ENCODE measurements at regions not wholly inside any gene's neighbourhood (a gene's known extent, or its start where the extent isn't known, plus 50 kb on each side); places are given as distances from the start of the nearest gene placed in this dataset.

- peak; percentile 51 for DNase-seq (ENCODE audit: low read depth, low spot score)
Measured at GRCh38 chr18:43571078-43571689, 293.9 kb upstream of the SYT4 start.

DNA sequence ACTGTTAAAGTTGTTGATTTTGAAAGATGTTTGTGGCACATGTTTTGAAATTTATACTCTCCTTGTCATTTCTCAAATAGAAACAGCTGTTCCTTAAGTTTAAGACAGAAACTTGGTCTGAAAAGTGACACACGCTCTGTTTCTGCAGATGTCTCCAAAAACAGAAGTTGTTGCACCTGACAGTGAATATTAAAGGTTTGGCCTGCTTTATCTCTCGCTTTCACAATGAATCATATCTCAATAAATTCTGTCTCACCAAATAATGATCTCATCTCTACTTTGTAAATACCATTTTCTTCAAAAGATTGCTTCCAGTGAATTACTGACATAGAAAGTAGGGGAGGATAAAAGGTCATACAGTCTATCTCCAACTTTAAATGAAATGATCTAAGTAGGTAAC lies 294.9 kb upstream of the SYT4 start:
- no peak for DNase-seq (ENCODE audit: low read depth, low spot score)

DNA sequence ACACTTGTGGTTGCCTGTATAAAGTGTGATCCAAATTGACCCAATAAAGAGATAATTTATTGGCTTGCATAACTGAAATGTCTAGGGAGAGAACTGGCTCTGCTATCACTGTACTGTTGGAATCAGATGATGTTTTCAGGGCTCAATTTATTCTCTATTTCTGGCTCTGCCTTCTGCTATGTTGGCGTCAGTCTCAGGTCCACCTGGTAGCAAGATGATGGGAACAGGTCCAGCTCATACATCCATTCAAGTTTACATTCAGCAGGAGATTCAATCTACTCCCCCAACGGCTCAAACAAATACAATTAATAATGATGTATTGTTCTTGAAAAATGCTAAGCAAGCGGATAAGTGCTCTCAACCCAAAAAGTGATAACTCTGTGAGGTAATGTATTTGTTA lies 297.7 kb upstream of the SYT4 start:
- DNase-seq (ENCODE audit: low read depth, low spot score) = no peak

GRCh38 chr18:43578211-43578610 lies 300.9 kb upstream of the SYT4 start:
- no peak for DNase-seq (ENCODE audit: low read depth, low spot score)

- DNase-seq (ENCODE audit: low read depth, low spot score) = no peak
Measured at GRCh38 chr18:43578706-43579105, 301.4 kb upstream of the SYT4 start.

- DNase-seq (ENCODE audit: low read depth, low spot score) = no peak
Measured at GRCh38 chr18:43581936-43582519, 304.7 kb upstream of the SYT4 start.

- DNase-seq (ENCODE audit: low read depth, low spot score) = no peak
Measured at GRCh38 chr18:43587538-43588153, 310.4 kb upstream of the SYT4 start.

DNA sequence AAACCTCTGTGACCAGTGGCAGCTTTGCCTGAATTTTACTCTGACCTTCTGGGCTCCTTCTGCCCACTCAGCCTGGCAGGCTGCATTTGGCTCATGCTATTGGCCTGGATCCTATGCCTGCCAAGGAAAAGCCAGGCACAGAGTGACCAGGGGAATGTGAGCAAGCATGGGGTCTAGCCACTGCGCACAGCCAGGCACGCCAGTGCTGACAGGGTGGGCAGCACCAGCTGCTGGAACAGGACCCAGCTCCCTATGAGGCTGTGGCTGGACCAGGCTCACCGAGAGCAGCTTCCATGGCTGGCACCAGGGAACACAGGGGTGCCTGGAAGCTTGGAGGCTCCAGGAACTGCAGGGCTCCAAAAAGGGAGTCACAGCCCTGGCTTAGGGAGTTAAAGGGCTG lies 311.5 kb upstream of the SYT4 start:
- DNase-seq (ENCODE audit: low read depth, low spot score) = no peak

GRCh38 chr18:43589611-43590151 lies 312.4 kb upstream of the SYT4 start:
- no peak for DNase-seq (ENCODE audit: low read depth, low spot score)

DNA sequence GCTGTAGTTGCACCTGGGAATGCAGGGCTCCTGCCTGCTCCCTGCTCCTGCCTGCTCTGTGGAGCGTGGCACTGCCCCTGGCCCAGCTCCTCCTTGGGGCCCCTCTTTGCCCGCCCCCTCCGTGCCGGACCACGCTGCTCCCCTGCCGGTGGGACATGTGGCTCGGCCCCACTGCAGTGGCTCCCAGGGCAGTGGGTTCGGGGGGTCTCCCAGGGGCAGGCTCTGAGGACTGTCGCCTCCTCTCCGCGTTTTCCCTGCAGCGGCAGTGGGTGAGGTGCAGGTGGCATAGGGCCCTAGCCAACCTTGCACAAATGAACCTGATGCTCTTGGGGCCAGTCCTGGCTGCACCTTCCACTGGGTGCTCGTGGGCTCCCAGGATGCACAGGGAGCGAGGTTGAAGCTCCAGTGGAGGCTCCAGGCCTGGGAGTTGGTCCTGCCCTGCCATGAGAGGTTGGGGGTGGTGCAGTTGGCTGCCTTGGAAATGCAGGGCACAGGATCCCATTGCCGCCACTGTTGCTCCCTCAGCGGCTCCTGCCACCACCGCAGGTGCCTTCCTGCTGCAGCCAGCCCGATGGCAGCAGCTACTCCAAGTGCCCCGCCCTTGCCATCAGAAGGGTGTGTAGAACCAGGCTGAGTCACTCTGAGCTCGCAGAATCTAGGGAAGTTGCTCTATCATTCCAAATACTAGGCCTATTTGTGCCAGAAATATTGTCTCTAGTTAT lies 313.1 kb upstream of the SYT4 start:
- DNase-seq (ENCODE audit: low read depth, low spot score) = no peak

DNA sequence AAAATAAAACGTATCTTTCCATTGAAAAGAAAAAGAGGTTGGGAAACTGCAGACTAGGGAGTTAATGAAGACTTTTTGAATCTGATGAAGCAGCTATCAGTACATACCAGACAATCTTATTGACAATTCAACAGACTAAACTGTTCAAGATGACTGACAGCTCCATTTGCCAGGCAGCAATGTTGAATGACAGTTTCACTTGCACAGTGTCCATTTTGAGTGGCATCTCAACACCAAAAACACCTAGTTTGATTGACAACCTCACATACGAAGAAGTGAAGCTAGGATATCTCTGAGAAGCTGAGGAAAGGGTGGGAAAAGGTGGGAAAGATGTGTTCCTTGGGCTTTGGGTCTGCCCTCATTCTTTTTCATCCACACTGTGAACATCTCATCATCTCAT lies 315.0 kb upstream of the SYT4 start:
- DNase-seq (ENCODE audit: low read depth, low spot score) = no peak

- DNase-seq (ENCODE audit: low read depth, low spot score) = no peak
Measured at GRCh38 chr18:43596105-43596712, 318.9 kb upstream of the SYT4 start.

DNA sequence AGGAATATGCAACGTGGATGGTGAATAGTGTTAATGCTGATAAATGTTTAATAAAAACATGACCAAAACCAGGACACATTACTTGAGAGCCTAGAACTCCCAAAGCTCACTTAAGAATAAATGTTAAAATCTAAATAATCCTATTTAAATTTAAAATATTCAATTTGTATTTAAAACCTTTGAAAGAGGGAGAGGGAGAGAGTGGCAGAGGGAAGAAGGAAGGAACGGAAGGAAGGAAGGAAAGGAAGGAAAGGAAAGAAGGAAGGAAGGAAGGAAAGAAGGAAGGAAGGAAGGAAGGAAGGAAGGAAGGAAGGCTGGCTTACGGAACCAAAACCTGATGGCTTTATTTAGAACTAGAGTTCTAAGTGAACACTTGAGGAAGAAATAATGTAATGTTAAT lies 324.1 kb upstream of the SYT4 start:
- DNase-seq (ENCODE audit: low read depth, low spot score) = no peak

DNA sequence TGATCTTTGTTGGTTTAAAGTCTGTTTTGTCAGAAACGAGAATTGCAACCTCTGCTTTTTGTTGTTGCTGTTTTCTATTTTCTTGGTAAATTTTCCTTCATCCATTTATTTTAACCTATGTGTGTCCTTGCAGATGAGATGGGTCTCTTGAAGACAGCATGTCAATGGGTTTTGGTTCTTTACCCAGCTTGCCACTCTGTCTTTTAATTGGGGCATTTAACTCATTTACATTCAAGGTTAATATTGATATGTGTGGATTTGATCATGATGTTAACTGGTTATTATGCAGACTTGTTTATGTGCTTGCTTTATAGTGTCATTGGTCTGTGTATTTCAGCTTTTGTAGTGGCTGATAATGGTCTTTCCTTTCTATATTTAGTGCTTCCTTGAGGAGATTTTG lies 327.9 kb upstream of the SYT4 start:
- no peak for DNase-seq (ENCODE audit: low read depth, low spot score)

DNA sequence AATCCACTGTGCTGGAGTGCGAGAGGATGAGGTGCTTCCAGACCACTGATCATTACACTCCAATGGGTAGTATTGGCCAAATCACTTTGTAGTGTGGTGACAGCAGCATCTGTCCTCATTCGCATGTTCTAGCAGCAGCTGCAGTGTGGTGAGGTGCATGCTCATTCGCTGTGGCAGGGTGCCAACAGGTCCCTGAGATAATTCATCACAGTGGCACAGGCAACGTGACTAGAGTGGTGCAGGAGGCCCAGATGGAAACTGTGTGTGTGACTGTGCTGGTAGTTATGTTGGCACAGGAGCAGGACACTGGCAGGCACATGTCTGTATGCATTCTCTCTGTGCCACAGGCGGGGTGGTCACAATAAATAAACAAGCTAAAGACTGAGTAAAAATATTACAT lies 329.5 kb upstream of the SYT4 start:
- DNase-seq (ENCODE audit: low read depth, low spot score) = no peak

- no peak for DNase-seq (ENCODE audit: low read depth, low spot score)
Measured at GRCh38 chr18:43620936-43621335, 343.6 kb upstream of the SYT4 start.

DNA sequence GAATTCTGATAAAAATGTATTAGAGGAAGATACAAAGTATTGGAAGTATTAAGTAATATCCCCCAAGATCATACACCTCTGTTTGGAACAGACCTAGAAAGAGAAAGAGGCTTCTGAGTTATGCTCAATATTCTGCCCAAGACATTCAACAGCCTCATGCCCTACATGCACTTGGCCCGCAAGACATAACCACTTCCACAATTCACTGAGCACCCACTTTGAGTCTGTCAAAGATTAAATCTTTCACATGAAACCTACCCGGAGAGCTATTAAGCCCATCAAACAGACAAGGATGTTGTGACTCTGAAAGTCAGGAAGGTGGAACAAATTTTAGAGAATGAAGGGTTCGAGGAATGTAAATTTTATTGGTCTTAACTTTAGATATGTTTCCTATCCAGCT lies 344.7 kb upstream of the SYT4 start:
- DNase-seq (ENCODE audit: low read depth, low spot score) = no peak

DNA sequence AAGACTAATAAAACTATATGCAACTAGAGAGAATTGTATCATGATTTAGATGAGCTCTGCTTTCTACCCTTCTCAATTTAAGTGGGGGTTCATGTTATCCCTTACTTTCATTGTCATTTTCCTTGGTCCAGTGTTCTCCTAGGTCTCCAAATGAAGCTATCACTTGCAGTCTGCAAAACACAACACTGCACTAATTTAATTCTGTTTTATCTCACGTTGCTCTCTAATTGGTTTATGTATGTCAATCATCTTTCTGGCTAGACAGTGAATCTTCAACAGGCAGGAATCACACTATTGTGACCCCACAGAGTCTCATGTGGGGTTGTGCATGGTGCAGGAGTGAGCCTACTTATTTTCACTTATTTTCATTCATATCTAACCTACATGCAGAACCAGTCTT lies 348.3 kb upstream of the SYT4 start:
- no peak for DNase-seq (ENCODE audit: low read depth, low spot score)

DNA sequence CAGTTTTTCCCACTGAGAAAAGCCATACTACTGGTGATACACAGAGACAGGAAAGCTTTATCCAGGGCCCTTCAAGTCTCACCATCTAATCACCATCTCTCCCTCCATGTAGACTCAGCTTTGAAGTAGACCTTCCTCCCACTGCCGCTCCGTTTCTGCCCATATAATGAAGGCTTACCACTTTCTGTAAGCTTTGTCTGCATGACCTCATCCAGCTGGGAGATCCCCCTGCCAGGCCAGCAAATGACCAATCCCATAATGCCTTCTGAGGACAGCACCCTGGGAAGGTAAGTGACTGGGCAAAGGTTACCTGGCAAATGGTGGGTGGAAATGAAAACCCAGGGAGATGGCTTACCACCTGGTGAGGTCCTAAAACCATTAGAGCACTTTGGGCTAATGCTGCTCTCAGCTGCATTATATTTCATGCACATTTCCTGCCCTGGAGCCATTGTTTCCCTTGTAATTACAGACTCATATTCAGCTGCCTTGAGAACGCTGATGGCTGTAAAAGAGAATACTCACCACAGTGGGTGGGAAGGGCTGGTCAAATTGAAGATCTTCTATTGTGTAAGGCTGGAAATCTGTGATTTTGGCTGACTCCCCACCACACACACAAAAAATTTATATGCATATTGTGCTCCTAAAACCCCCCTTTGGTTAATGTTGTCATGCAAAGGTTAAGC lies 350.7 kb upstream of the SYT4 start:
- no peak for DNase-seq (ENCODE audit: low read depth, low spot score)

DNA sequence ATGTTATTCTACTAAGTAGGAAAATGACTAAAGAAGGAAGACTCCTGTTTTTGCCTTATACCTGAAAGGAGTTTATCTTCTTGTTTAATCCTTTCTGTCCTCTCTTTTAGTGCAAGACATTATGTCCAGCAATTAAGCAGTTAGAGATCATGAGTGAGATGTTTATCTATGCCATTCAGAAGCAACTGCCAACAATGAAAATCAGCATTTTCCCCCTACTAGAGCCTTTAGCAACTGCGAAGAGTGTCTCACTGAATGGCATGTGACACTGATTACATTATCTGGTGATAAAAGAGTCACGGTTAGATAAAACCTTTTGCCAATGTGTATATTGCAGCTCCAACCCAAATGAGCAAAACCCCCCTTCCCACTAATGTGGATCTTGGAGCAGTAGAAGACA lies 357.7 kb upstream of the SYT4 start:
- DNase-seq (ENCODE audit: low read depth, low spot score) = no peak

- DNase-seq (ENCODE audit: low read depth, low spot score) = no peak
Measured at GRCh38 chr18:43635397-43635796, 358.1 kb upstream of the SYT4 start.
